Right lung (tissue), 2 donors: ENCODE measurements at regions not wholly inside any gene's neighbourhood (a gene's known extent, or its start where the extent isn't known, plus 50 kb on each side); places are given as distances from the start of the nearest gene placed in this dataset.

Source experiments
- DNase-seq, 2 donors: peaks; one replicate each; pipeline ENCODE4 v3.0.0-alpha.2; 2013

GRCh38 chr17:55584055-55584685, 72.9 kb upstream of the SMIM36 start:
- DNase-seq = no peak

GRCh38 chr17:55582897-55583296, 71.6 kb upstream of the SMIM36 start:
- no peak for DNase-seq

GRCh38 chr17:55580596-55581133, 69.4 kb upstream of the SMIM36 start:
- DNase-seq = no peak

GRCh38 chr17:55577687-55578086, 66.4 kb upstream of the SMIM36 start:
- no peak for DNase-seq

- peak in 1 of 2 donors; percentile 37 for DNase-seq
Measured at GRCh38 chr17:55576996-55577586, 65.8 kb upstream of the SMIM36 start.

GRCh38 chr17:55576237-55576995, 65.2 kb upstream of the SMIM36 start:
- DNase-seq = no peak

GRCh38 chr17:55575058-55575636, 63.9 kb upstream of the SMIM36 start:
- no peak for DNase-seq

- DNase-seq = no peak
Measured at GRCh38 chr17:55572599-55572998, 61.3 kb upstream of the SMIM36 start.

- DNase-seq = no peak
Measured at GRCh38 chr17:55572139-55572538, 60.9 kb upstream of the SMIM36 start.

GRCh38 chr17:55571095-55571494, 59.8 kb upstream of the SMIM36 start:
- DNase-seq = no peak

- no peak for DNase-seq
Measured at GRCh38 chr17:55570391-55570790, 59.1 kb upstream of the SMIM36 start.

GRCh38 chr17:55567240-55568214, 56.3 kb upstream of the SMIM36 start:
- DNase-seq = no peak

GRCh38 chr17:55564081-55564480, 52.8 kb upstream of the SMIM36 start:
- no peak for DNase-seq

GRCh38 chr17:55563363-55563762, 52.1 kb upstream of the SMIM36 start:
- no peak for DNase-seq

- DNase-seq = no peak
Measured at GRCh38 chr17:55561973-55562495, 50.8 kb upstream of the SMIM36 start.

GRCh38 chr17:55561316-55561972, 50.2 kb upstream of the SMIM36 start:
- no peak for DNase-seq
